ENCODE measurements at regions not wholly inside any gene's neighbourhood (a gene's known extent, or its start where the extent isn't known, plus 50 kb on each side); places are given as distances from the start of the nearest gene placed in this dataset.

GRCh38 chr3:144466114-144466513 lies 494.5 kb downstream of the DIPK2A start:
- TF ChIP-seq POLR2AphosphoS5 (IDR thresholded peaks at IDR 0.05) (no peak), CTCF (IDR thresholded peaks at IDR 0.05; ENCODE audit: poor library complexity, severe bottlenecking) (no peak), EP300 (conservative IDR thresholded peaks at IDR 0.05; ENCODE audit: poor library complexity, severe bottlenecking) (no peak), EZH2 (IDR thresholded peaks at IDR 0.05; ENCODE audit: borderline replicate concordance, insufficient read depth, low read length, poor library complexity, severe bottlenecking) (no peak), MXI1 (conservative IDR thresholded peaks at IDR 0.05; ENCODE audit: poor library complexity, severe bottlenecking) (no peak)
